OCI-LY3 (cell line): ENCODE measurements at regions not wholly inside any gene's neighbourhood (a gene's known extent, or its start where the extent isn't known, plus 50 kb on each side); places are given as distances from the start of the nearest gene placed in this dataset.

ENCODE experiments used
- H2AFZ ChIP-seq: fragments of 200-600, 300-600 bp; shearing (Covaris generic); 2 replicates; pipeline ENCODE4 v1.6.0; 2014; ENCODE audit warnings: antibody characterized with exemption, low read depth, low read length
- H3K27ac ChIP-seq: fragments of 200-600, 300-600 bp; sonication (generic); 2 replicates; pipeline ENCODE4 v1.5.1; 2014; ENCODE audit warnings: mild to moderate bottlenecking, low read length, moderate library complexity, mixed read lengths
- H3K27me3 ChIP-seq: fragments of 200-600, 300-600 bp; sonication (generic); 2 replicates; pipeline ENCODE4 v1.6.1; 2014; ENCODE audit warnings: low read depth, low read length, mixed read lengths
- H3K36me3 ChIP-seq: fragments of 200-600, 300-600 bp; sonication (generic); replicated peaks from 2 replicates; pipeline ENCODE3; 2014; ENCODE audit warnings: low read depth, low read length, mixed read lengths
- H3K4me1 ChIP-seq: fragments of 300-600, 200-600 bp; sonication (generic); 2 replicates; pipeline ENCODE4 v1.6.1; 2014; ENCODE audit warnings: low read length, mixed read lengths
- H3K4me2 ChIP-seq: fragments of 200-600, 300-600 bp; sonication (generic); 2 replicates; pipeline ENCODE4 v1.6.1; 2014; ENCODE audit warnings: low read length, mixed read lengths
- H3K4me3 ChIP-seq: fragments of 300-600, 200-600 bp; sonication (generic); 2 replicates; pipeline ENCODE4 v1.5.1; 2014; ENCODE audit warnings: antibody characterized with exemption, mild to moderate bottlenecking, low read length, moderate library complexity
- H3K79me2 ChIP-seq: fragments of 300-600, 200-600 bp; shearing (Covaris generic); 2 replicates; pipeline ENCODE4 v1.6.1; 2014; ENCODE audit warnings: mild to moderate bottlenecking, low read length, mixed read lengths
- H3K9ac ChIP-seq: fragments of 300-600, 200-600 bp; shearing (Covaris generic); 2 replicates; pipeline ENCODE4 v1.6.0; 2014; ENCODE audit warnings: mild to moderate bottlenecking, low read length, moderate library complexity
- H3K9me3 ChIP-seq: fragments of 200-600, 300-600 bp; shearing (Covaris generic); 2 replicates; pipeline ENCODE4 v1.6.1; 2014; ENCODE audit warnings: low read length, mixed read lengths; ENCODE audit not compliant: insufficient read depth
- H4K20me1 ChIP-seq: fragments of 200-600, 300-600 bp; sonication (generic); 2 replicates; pipeline ENCODE4 v1.6.1; 2016; ENCODE audit warnings: low read length, mixed read lengths; ENCODE audit not compliant: insufficient read depth
- CTCF ChIP-seq: fragments of 200-600, 300-600 bp; sonication (generic); IDR thresholded peaks from 2 replicates; pipeline ENCODE4 v1.5.1; 2014; ENCODE audit warnings: antibody characterized with exemption, low read length, low read depth
- EZH2phosphoT487 ChIP-seq: fragments of 200-600 bp; shearing (Covaris generic); IDR thresholded peaks from 2 replicates; pipeline ENCODE4 v1.6.1; 2018; ENCODE audit warnings: antibody characterized with exemption, mixed run types, low read depth

GRCh38 chr5:155263381-155263780 is 249.8 kb downstream of the KIF4B start:
- no peak overlapping the region for H3K9ac ChIP-seq
- no peaks in the 10 kb centered on the region for H4K20me1 ChIP-seq
- no peaks in the 10 kb centered on the region for H3K9me3 ChIP-seq
- no peak for TF ChIP-seq CTCF
- TF ChIP-seq EZH2phosphoT487, result no peak
- H3K27me3 ChIP-seq, result no peaks in the 10 kb centered on the region; the same call in none of the 2 replicates
- no peaks in the 10 kb centered on the region for H3K36me3 ChIP-seq
- H2AFZ ChIP-seq, result no peak overlapping the region
- H3K27ac ChIP-seq, result no peak overlapping the region
- H3K79me2 ChIP-seq, result no peaks in the 10 kb centered on the region
- H3K4me1 ChIP-seq, result peaks cover 3% of the 10 kb centered on the region; the same call in 1 of the 2 replicates
- no peak overlapping the region for H3K4me2 ChIP-seq
- H3K4me3 ChIP-seq, result no peak overlapping the region

DNA sequence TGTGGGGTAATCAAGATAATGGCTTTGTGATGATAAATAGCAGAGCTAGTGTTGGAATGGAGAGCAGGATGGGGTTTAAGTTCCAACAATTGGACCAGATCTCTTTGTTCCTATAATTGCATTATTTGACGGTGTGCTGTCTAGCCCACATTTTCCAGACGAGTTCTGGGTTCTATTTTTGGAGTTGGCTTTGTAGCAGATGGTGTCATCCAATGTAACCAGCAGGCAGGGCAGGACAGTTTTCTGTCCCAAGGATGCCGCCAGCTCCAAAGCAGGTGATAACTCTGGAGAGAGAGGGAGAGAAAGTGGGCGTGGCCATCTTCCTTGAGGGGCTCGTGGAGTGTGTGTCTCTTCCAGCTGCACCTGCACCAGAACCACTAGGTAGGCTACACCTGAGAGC is 251.3 kb downstream of the KIF4B start:
- no peak for TF ChIP-seq EZH2phosphoT487
- no peak for TF ChIP-seq CTCF
- H3K79me2 ChIP-seq, result no peaks in the 10 kb centered on the region
- no peak overlapping the region for H2AFZ ChIP-seq
- no peaks in the 10 kb centered on the region; the same call in none of the 2 replicates for H3K27me3 ChIP-seq
- no peak overlapping the region for H3K27ac ChIP-seq
- no peak overlapping the region for H3K9ac ChIP-seq
- H4K20me1 ChIP-seq, result no peaks in the 10 kb centered on the region
- H3K4me1 ChIP-seq, result peaks cover 3% of the 10 kb centered on the region; the same call in 1 of the 2 replicates
- no peak overlapping the region for H3K4me2 ChIP-seq
- no peaks in the 10 kb centered on the region for H3K36me3 ChIP-seq
- no peaks in the 10 kb centered on the region for H3K9me3 ChIP-seq
- no peak overlapping the region for H3K4me3 ChIP-seq

DNA sequence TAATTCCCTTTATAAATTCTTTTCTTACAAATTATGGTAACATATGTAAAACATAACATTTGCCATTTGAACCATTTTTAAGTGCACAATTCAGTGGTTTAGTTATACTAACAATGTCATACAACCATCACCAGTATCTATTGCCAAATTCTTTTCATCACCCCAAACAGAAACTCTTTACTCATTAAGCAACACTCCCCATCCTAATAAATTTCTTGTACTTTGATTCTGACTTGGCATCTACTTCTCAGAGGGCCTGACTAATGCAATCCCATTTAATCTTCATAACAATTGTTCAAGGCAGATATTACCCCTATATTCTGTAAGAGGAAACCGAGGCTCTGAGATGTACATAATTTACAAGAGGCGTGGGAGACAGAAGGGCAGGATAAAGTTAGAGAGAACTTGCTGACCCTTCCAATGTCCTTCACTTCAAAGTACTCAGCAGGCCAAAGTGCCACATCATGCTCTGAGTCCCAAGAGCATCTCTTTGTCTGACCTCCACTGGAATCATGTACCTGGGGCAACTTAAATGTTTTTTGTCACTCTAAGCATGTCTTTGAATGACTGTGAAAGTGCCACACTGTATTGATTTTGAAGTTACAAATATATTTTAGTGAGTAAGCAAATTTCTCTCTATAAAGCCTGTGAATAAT is 255.3 kb downstream of the KIF4B start:
- no peak overlapping the region for H3K9ac ChIP-seq
- H3K27me3 ChIP-seq, result no peaks in the 10 kb centered on the region; the same call in 1 of the 2 replicates
- H4K20me1 ChIP-seq, result no peaks in the 10 kb centered on the region
- no peaks in the 10 kb centered on the region for H3K36me3 ChIP-seq
- TF ChIP-seq EZH2phosphoT487, result no peak
- no peak for TF ChIP-seq CTCF
- H3K4me1 ChIP-seq, result no peaks in the 10 kb centered on the region
- H3K9me3 ChIP-seq, result no peaks in the 10 kb centered on the region
- H2AFZ ChIP-seq, result no peak overlapping the region
- no peak overlapping the region for H3K4me2 ChIP-seq
- no peak overlapping the region for H3K27ac ChIP-seq
- H3K4me3 ChIP-seq, result no peak overlapping the region
- H3K79me2 ChIP-seq, result no peaks in the 10 kb centered on the region

DNA sequence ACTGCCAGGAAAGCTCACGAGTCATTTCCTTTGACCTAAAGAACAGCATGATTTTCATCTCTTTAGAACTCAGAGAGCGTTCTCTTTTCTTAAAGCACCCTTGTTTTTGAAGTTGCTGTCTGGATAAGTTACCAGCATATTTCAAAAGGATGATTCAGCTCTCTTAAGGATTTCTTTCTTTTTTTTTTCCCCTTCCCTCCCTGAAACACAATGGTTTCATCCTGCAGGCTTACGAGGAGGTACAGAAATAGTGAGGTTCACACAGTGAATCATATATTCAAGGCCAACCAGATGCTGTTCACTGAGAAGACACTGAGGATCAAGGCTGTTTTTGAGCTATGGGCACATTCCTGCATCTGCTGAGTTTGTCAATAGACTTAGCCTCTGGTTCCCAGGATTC is 257.2 kb downstream of the KIF4B start:
- H2AFZ ChIP-seq, result no peak overlapping the region
- H3K27ac ChIP-seq, result no peak overlapping the region
- H3K36me3 ChIP-seq, result no peaks in the 10 kb centered on the region
- no peak for TF ChIP-seq EZH2phosphoT487
- TF ChIP-seq CTCF, result no peak
- H3K4me2 ChIP-seq, result no peak overlapping the region
- H3K4me1 ChIP-seq, result no peaks in the 10 kb centered on the region
- H3K9ac ChIP-seq, result no peak overlapping the region
- H3K4me3 ChIP-seq, result no peak overlapping the region
- no peaks in the 10 kb centered on the region for H4K20me1 ChIP-seq
- H3K27me3 ChIP-seq, result no peaks in the 10 kb centered on the region; the same call in 1 of the 2 replicates
- H3K9me3 ChIP-seq, result no peaks in the 10 kb centered on the region
- H3K79me2 ChIP-seq, result no peaks in the 10 kb centered on the region
